Psoas muscle (tissue), 7 donors: ENCODE measurements at regions not wholly inside any gene's neighbourhood (a gene's known extent, or its start where the extent isn't known, plus 50 kb on each side); places are given as distances from the start of the nearest gene placed in this dataset.

Experiments
- ATAC-seq, 4 donors: fragments of 200-7000 bp; cut with Tn5 transposase; one replicate each; pipeline ENCODE4 v1.9.1; 2020; ENCODE audit warnings: moderate library complexity in 3 of 4, mild to moderate bottlenecking in 2 of 4
- DNase-seq, 2 donors: peaks; one replicate each; pipeline ENCODE4 v3.0.0-alpha.2; 2020
- H3K27ac ChIP-seq: fragments of 200-600 bp; one replicate; pipeline ENCODE4 v1.8.0; 2022
- H3K27me3 ChIP-seq, 3 donors: fragments of 200-600 bp in 1 of 3; one replicate each; pipeline versions ENCODE4 v1.6.1 to v1.8.0; 2013 to 2022; ENCODE audit warnings: low read length in 2 of 3, mild to moderate bottlenecking in 2 of 3, moderate library complexity in 1 of 3; ENCODE audit not compliant: insufficient read depth in 3 of 3
- H3K36me3 ChIP-seq, 2 donors: fragments of 200-600 bp in 1 of 2; one replicate each; pipeline versions ENCODE4 v1.6.1 to v1.8.0; 2013 to 2022; ENCODE audit warnings: low read depth in 1 of 2, mild to moderate bottlenecking in 1 of 2, moderate library complexity in 1 of 2; ENCODE audit not compliant: insufficient read depth in 1 of 2
- H3K4me1 ChIP-seq: fragments of 200-600 bp; one replicate; pipeline ENCODE4 v1.8.0; 2022
- H3K4me3 ChIP-seq: fragments of 200-600 bp; one replicate; pipeline ENCODE4 v1.8.0; 2022; ENCODE audit warnings: mild to moderate bottlenecking
- H3K9me3 ChIP-seq: fragments of 200-600 bp; one replicate; pipeline ENCODE4 v1.8.0; 2022
- CTCF ChIP-seq: fragments of 200-600 bp; IDR thresholded peaks from one replicate; pipeline ENCODE4 v1.8.0; 2022; ENCODE audit warnings: antibody characterized with exemption
- WGBS, 3 donors: extraction: QIAGEN DNeasy Blood & Tissue Kit; methylation state at CpG; one replicate each; pipeline versions ENCODE4 v1.1.6 to v1.1.7; 2013; 5-methylcytosine and 5-hydroxymethylcytosine counted together
- intact Hi-C, 2 donors: fragments of 100-400 bp; cut with DNase I; formaldehyde crosslinking; loops; one replicate each; pipeline versions ENCODE4 v1.11.0 to v1.14.2; 2022
- donor health status: healthy with polysubstance abuse.
- donor health status: DM: no; HTN: no; CAD: no; lungs with moderate emphysema.
- donor health status: Bipolar disorder and iron deficiency.
- donor health status: healthy.
- donor health status: DM: yes; HTN: yes; CAD: no.
- donor health status: DM: no; HTN: no; CAD: no.
- donor health status: DM: yes; HTN: yes; CAD: no.

DNA sequence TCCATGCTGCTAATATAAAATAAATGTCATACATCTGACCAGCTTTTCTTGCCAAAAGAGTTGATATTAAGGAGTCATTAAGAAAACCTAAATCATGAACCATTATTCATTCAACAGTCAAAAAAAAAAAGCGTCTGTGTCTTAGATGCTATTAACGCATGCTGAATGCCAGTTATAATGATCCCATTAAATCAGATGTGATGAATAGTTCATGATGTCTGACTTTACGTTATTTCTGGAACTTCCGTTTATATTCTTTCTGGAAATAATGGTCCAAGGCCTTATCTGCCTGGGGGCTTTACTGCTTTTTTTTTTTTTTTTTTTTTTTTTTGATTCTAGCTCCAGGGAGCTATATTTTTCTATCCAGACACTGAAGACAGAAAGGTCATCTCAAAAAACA lies 877.1 kb downstream of the HACE1 start:
- Histone ChIP-seq H3K27me3 (no peaks in the 10 kb centered on the region), H3K36me3 (no peaks in the 10 kb centered on the region), H3K4me3 (no peak overlapping the region), H3K27ac (no peak overlapping the region), H3K9me3 (no peaks in the 10 kb centered on the region), H3K4me1 (no peaks in the 10 kb centered on the region)
- WGBS, 3 donors: 80 to 82% (median 81%) methylated on average over 4 of the region's 4 CpGs
- ATAC-seq: no peak
- intact Hi-C loops: no loop called here
- no peak for TF ChIP-seq CTCF
- DNase-seq: no peak

DNA sequence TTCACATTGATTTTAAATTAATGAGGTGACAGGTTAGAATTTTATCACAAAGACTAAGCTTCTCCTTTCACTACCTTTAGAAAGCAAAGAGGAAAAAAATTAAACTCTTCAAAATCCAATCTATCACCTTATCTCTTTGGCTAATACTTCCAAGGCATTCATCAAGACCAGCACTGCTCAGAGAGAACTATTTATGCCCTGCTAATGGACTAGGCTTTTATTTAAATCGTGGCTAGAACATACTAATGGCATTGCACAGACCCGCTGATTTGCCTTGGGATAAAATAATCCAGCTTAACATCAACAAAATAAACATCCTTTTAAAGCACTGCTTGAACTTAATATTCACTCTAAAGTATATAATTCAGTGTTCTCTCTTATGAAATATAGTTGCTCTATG lies 880.4 kb downstream of the HACE1 start:
- no peak overlapping the region for H3K4me3 ChIP-seq
- intact Hi-C loops: no loop called here
- no peak overlapping the region for H3K27ac ChIP-seq
- DNase-seq: no peak
- H3K9me3 ChIP-seq: no peaks in the 10 kb centered on the region
- no peak for TF ChIP-seq CTCF
- H3K36me3 ChIP-seq: no peaks in the 10 kb centered on the region
- WGBS, 3 donors: 79 to 83% (median 82%) methylated on average over 2 of the region's 2 CpGs
- H3K4me1 ChIP-seq: no peaks in the 10 kb centered on the region
- ATAC-seq: no peak
- no peaks in the 10 kb centered on the region for H3K27me3 ChIP-seq

GRCh38 chr6:103937389-103937788 lies 922.3 kb downstream of the HACE1 start:
- no peaks in the 10 kb centered on the region for H3K4me1 ChIP-seq
- no peaks in the 10 kb centered on the region for H3K27me3 ChIP-seq
- H3K9me3 ChIP-seq: no peaks in the 10 kb centered on the region
- no peak overlapping the region for H3K27ac ChIP-seq
- H3K36me3 ChIP-seq: no peaks in the 10 kb centered on the region
- no peak overlapping the region for H3K4me3 ChIP-seq
- no peak for TF ChIP-seq CTCF
- no peak for ATAC-seq
- intact Hi-C loops: no loop called here
- no peak for DNase-seq

GRCh38 chr6:103925317-103925716 lies 934.4 kb downstream of the HACE1 start:
- 60 to 71% (median 61%) methylated on average over 2 of the region's 2 CpGs for WGBS, 3 donors
- intact Hi-C loops: no loop called here
- TF ChIP-seq CTCF: no peak
- Histone ChIP-seq H3K36me3 (no peaks in the 10 kb centered on the region), H3K9me3 (peaks cover 4% of the 10 kb centered on the region), H3K4me3 (no peak overlapping the region), H3K27me3 (no peaks in the 10 kb centered on the region), H3K4me1 (no peaks in the 10 kb centered on the region), H3K27ac (no peak overlapping the region)
- no peak for ATAC-seq
- DNase-seq: no peak

DNA sequence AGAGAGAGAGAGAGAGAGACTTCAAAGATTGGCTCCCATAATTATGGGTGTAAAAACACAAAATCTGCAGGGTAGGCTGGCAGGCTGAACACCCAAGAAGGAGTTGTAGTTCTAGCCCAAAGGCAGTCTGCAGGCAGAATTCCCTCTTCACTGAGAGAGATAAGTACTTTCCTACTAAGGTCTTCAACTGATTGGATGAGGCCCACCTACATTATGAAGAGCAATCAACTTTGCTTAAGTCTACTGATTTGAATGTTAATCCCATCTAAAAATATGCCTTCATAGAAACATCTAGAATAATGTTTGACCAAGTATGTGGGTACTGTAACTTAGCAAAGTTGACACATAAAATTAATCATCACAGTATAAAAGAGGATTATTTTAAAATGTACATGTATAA lies 949.7 kb downstream of the HACE1 start:
- no peak overlapping the region for H3K4me3 ChIP-seq
- no peaks in the 10 kb centered on the region for H3K4me1 ChIP-seq
- no peak for TF ChIP-seq CTCF
- intact Hi-C loops: no loop called here
- DNase-seq (no peak), ATAC-seq (no peak)
- H3K27ac ChIP-seq: no peak overlapping the region
- no peaks in the 10 kb centered on the region for H3K27me3 ChIP-seq
- H3K36me3 ChIP-seq: no peaks in the 10 kb centered on the region
- H3K9me3 ChIP-seq: peaks cover 8% of the 10 kb centered on the region
